ENCODE measurements at regions not wholly inside any gene's neighbourhood (a gene's known extent, or its start where the extent isn't known, plus 50 kb on each side); places are given as distances from the start of the nearest gene placed in this dataset.
A peak's percentile ranks its signal among the peaks of the same experiment; 100 is the strongest.

DNA sequence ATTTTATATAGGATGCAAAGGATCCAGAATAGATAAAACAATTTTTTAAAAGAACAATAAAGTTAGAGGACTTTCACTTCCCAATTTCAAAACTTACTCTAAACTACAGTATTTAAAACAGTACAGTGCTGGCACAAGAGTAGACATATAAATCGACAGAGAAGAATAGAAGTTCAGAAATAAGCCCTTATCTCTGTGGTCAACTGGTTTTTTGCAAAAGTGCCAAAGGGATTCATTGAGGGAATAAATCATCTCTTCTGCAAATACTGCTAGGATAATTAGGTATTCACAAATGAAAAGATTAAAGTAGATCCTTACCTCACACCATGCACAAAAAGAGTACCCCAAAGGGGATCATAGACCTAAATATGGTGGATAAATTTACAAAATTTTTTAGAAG lies 431.0 kb upstream of the HTR2A start:
- no peak for DNase-seq

GRCh38 chr13:47326061-47326460 lies 429.2 kb upstream of the HTR2A start:
- peak; percentile 49 for DNase-seq

- DNase-seq, result no peak
Measured at GRCh38 chr13:47317356-47317755, 420.5 kb upstream of the HTR2A start.

GRCh38 chr13:47310401-47310800 lies 413.5 kb upstream of the HTR2A start:
- DNase-seq, result peak; percentile 32

DNA sequence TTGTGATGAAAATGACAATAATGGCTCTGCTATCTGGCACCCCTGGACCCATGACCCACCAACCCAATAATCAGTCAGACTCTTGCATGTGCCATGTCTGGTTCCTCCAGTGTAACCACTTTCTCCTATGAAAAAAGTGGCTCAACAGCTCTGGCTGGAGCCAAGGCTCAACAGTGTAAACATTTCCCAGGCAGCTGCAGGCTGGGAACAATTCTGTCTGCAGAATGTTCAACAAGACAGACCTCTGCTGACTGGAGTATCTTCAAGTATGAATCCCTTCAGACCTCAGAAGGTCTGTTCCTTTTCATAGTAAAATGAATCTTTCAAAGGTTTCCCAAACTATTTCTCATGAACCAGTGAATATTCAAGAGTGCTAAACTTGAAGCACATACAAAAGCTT lies 410.1 kb upstream of the HTR2A start:
- no peak for DNase-seq

GRCh38 chr13:47303626-47304025 lies 406.8 kb upstream of the HTR2A start:
- DNase-seq, result no peak

DNA sequence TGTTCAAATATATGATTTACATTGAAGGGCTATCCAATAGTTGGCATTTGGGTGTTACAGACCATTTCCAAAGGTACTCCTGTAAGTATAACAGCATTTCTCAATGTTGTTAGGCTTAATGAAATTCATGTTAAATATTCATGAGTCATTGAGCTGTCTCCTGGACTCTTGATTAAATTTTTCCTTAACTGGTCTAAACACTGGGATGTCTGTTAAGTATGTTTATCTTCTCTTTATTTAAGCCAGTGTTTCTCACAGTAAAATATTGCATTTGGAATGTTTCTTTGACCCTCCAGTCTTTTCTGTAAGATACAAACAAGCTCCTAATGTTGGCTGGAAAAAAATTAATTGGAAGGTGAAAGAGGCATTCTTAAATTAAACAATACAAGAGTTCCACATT lies 402.5 kb upstream of the HTR2A start:
- peak; percentile 17 for DNase-seq

- DNase-seq, result no peak
Measured at GRCh38 chr13:47298506-47298905, 401.7 kb upstream of the HTR2A start.

- no peak for DNase-seq
Measured at GRCh38 chr13:47294691-47295090, 397.8 kb upstream of the HTR2A start.

DNA sequence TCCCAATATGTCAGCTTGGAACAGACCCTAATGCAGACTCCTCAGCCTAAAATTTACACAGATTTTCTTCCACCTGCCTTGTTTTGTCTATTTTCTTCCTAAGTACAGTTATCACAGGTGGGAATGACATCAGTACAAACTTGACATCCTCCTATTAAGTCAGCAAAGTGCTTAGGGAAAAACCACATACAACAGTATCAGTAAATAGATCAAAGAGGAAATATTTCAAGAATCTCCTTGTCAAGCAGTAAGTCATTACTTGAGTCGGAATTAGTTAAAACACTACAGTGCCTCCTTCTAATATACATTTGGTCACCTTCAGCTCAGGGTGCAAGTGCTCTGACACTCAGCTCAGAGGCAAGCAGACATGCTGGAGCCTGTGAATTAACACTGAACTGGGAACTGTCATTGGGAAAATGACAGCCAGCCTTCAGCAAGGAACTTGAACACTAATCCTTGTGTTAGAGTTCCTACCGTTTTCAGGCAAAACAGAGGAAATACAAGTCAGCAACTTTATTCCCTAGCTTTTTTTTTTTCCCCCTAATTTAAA lies 394.3 kb upstream of the HTR2A start:
- DNase-seq, result no peak

DNA sequence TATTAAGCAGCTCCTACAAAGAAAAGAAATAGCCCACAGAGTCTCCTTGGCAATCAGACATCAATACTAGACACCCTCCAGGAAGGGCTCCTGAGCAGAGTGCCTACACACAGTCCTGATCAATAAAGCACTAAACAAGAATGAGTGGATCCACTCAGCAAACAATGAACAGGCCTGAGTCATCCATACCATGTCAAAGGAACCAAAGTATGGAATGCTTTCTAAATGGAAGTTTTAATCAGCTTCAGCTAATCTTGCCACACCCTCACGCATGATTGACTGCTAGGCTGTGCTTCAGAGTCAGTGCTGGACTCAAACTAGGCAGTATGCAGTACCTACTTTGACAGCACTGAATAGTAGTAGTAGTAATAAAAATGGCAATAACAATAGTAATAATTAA lies 392.7 kb upstream of the HTR2A start:
- DNase-seq, result peak; percentile 13

DNA sequence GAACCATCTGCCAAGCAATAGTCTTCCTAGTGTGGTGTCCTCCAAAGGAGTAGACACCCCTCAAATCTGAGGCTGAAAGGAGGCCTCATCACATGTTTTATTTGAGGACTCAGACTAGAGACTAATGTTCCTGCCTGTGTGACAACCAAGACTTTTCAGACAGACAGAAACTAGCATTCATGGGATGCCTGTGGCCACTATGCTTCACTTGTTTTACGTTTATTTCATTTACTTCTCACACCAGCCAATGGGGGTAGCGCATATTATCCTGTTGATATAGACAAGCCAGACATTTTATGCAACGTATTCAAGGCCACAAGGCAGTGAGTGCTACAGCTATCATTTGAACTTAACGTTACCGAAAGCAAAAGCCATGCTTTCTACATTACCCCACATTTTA lies 391.7 kb upstream of the HTR2A start:
- DNase-seq, result peak; percentile 70

DNA sequence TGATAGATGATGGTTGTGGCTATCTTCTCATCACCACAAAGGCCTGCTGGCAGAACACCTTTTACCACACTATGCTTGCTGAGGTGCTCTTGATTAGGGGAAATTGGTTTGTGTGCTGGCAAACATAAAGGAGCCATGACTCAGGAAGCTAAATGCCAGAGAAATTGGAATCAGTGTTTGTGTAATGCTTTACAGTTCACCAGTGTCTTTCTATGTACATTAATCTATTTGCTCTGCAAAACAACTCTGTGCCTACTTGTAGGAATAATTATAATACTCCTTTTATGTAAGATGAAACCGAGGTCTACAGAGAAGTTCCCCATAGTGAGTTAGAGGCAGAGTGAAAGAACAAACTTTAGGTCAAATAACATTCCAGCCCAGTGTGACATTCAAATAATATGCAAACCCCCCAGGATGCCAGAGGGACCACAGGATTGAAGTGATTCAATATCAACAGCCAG lies 390.5 kb upstream of the HTR2A start:
- peak; percentile 91 for DNase-seq

DNA sequence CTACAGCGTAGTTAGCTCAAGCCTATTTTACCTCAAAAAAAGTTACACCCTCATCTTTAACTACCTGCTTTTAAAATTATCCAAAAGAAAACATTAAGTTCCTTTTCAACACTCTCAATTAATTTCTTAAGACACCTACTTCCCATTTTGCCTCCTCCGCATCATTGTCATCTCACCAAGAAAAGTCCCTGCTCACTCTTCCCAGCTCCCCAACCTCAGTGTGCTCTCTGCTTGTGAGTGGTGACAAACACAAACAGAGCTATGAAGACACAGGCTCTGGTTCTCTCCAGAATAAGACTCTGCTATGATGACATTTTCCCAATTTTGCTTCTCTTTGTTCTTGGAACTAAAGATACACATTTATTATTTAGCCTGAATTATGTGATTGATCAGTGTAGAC lies 385.1 kb upstream of the HTR2A start:
- DNase-seq, result no peak

GRCh38 chr13:47279920-47280319 lies 383.1 kb upstream of the HTR2A start:
- no peak for DNase-seq

DNA sequence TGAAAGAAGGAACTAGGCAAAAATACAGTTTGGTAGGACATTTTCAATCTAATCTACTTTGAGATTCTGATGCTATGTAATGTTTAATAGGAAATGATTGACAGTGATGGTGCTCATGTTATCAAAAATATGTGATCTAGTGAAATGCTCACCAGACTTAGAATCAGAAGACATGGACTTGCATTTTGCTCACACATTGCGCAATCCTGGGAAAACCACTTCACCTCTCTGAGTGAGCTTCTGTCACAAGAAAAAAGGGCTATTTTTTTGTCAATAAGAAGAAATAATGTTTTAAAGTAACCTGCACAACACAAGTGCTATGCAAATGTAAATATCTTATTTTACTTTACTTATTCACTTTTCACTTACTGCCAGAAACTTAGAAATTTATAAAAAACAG lies 380.9 kb upstream of the HTR2A start:
- no peak for DNase-seq

GRCh38 chr13:47268270-47268669 lies 371.4 kb upstream of the HTR2A start:
- no peak for DNase-seq

GRCh38 chr13:47258384-47258783 lies 361.5 kb upstream of the HTR2A start:
- DNase-seq, result peak; percentile 13

DNA sequence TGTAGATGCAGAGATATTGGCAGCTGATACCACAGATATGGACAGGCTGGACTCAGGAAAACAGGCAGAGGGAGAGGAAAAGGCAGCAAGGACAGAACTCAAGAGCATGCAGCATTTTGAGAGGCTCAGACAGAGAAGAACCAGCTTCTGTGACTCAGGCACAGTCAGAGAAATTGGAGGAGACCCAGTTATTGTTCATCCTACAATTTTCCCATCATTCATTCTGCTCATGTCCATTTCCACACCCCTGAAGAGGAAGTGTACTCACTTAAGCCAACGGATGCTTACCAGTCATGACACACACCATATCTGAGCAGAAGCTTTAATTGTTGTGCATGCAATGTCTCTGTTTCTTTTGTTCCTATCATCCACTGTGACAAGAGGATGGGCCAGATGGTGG lies 359.8 kb upstream of the HTR2A start:
- DNase-seq, result peak; percentile 40

DNA sequence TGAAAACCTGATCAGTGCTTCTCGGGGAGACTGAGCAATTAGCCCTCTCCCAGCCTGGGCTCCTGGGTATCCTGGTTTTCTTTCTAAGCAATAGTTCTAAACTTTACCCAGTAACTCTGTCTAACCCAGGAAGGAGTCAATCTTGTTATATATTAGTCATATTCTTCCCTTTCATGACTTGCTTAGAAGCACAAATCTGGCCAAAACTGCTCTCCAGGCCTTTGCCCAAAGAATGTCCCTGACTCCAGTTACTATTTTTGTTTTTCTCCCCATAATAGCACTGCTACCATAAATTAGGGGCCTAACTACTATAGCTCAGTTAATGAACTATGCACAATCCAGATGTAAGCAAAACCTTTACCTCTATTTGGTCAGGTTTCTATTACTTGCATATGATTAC lies 355.8 kb upstream of the HTR2A start:
- no peak for DNase-seq

GRCh38 chr13:47251771-47252170 lies 354.9 kb upstream of the HTR2A start:
- peak; percentile 55 for DNase-seq

DNA sequence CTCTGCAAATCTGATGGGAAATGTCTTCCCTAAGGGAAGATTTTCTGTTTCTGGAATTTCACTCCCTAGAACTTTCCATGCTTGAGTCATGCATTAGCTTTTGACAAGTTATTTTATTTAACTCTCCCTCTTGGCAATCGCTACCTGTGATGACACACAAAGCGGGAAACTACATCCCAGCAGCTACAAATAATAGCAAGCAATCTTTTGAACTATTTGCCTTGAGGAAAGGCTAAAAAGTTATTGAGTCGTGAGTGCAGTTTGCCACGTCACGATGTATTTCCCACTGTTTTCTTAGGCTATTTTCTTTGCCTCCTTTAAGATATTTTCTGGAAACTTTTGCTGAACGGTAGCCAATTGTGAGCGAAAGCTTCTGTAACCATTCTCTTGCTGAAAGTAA lies 353.3 kb upstream of the HTR2A start:
- DNase-seq, result peak; percentile 47

GRCh38 chr13:47249266-47249665 lies 352.4 kb upstream of the HTR2A start:
- no peak for DNase-seq

GRCh38 chr13:47241446-47241845 lies 344.6 kb upstream of the HTR2A start:
- no peak for DNase-seq

DNA sequence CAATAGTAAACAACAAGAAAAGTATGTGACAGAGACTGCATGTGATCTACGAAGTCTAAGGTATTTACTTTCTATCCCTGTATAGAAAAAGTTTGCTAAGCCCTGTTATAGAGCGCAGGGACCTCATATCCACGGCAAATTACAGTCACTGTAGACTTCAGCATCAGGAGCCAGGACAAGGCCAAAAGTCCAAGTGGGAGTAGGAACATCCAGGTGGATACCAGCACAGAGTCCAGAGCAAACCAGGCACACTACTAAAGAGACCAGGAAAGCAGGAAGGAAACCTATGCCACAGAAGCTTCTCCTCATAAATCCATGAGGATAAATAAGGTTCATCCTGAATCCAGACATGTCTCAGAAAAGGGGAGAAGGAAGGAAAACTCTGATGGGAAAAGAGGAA lies 342.2 kb upstream of the HTR2A start:
- no peak for DNase-seq
